GM12878 (cell line): ENCODE measurements at regions not wholly inside any gene's neighbourhood (a gene's known extent, or its start where the extent isn't known, plus 50 kb on each side); places are given as distances from the start of the nearest gene placed in this dataset.

Source experiments
- ATAC-seq: fragments of 200-7000 bp; cut with Tn5 transposase; 3 replicates; pipeline ENCODE4 v1.9.1; 2020; ENCODE audit warnings: mild to moderate bottlenecking, moderate library complexity
- BruUV-seq: library from RNA; stranded (reverse); fragments of 400-500 nt; replicated peaks from 2 replicates; lab custom pipeline; 2021; lab: Mats Ljungman, UMichigan
- CTCF ChIA-PET: fragments of 300-600 bp; sonication (Branson Sonifier 250); formaldehyde crosslinking; extraction: SDS; loops from one replicate; lab custom pipeline; 2021; ENCODE audit warnings: inconsistent platforms; lab: Yijun Ruan, JAX
- POLR2A ChIA-PET: fragments of 350-600 bp; formaldehyde crosslinking; extraction: SDS; loops from one replicate; lab custom pipeline; 2021; ENCODE audit warnings: inconsistent platforms; lab: Charles Lee
- RAD21 ChIA-PET: fragments of 300-600 bp; sonication (Branson Sonifier 250); formaldehyde crosslinking; loops from one replicate; lab custom pipeline; 2023; ENCODE audit warnings: antibody characterized with exemption; ENCODE audit not compliant: unreplicated experiment; lab: Charles Lee
- SMC1A ChIA-PET: fragments of 300-600 bp; sonication (Branson Sonifier 250); formaldehyde crosslinking; loops from one replicate; lab custom pipeline; 2023; ENCODE audit not compliant: unreplicated experiment, uncharacterized antibody; lab: Charles Lee
- DNase-seq: peaks from one replicate; pipeline ENCODE4 v3.0.0-alpha.2; 2011; ENCODE audit warnings: low read depth, low spot score
- FAIRE-seq: peaks from 3 replicates; lab custom pipeline; 2011; peaks lifted over from hg19 to GRCh38; lab: Jason Lieb, UNC
- H2AFZ ChIP-seq: 2 replicates; pipeline ENCODE4 v1.6.0; 2011; ENCODE audit warnings: low read depth, low read length, control low read depth; ENCODE audit not compliant: control insufficient read depth
- H3K27ac ChIP-seq: 2 replicates; pipeline ENCODE4 v1.5.1; 2011; ENCODE audit warnings: control low read depth; ENCODE audit not compliant: control insufficient read depth, insufficient read depth
- H3K27me3 ChIP-seq, 2 experiments: replicated peaks in 1 of 2; 2 replicates each; pipeline versions ENCODE4 v1.6.0 to v1.6.1; 2011; ENCODE audit warnings: low read length in 1 of 2; ENCODE audit not compliant: control insufficient read depth in 2 of 2, insufficient read depth in 2 of 2
- H3K36me3 ChIP-seq, 2 experiments: 2 replicates each; pipeline ENCODE4 v1.5.1; 2011; ENCODE audit warnings: low read length in 1 of 2; ENCODE audit not compliant: control insufficient read depth in 2 of 2, insufficient read depth in 2 of 2
- H3K4me1 ChIP-seq: 2 replicates; pipeline ENCODE4 v1.6.1; 2011; ENCODE audit warnings: mild to moderate bottlenecking, low read length, moderate library complexity, mixed read lengths; ENCODE audit not compliant: control insufficient read depth, insufficient read depth
- H3K4me2 ChIP-seq: 2 replicates; pipeline ENCODE4 v1.6.0; 2011; ENCODE audit warnings: control low read depth; ENCODE audit not compliant: control insufficient read depth, insufficient read depth
- H3K4me3 ChIP-seq: fragments of 200-600 bp; sonication (generic); 2 replicates; pipeline ENCODE4 v1.5.1; 2016
- H3K79me2 ChIP-seq: 2 replicates; pipeline ENCODE4 v1.6.0; 2011; ENCODE audit warnings: low read length; ENCODE audit not compliant: control insufficient read depth, insufficient read depth
- H3K9ac ChIP-seq: 2 replicates; pipeline ENCODE4 v1.8.0; 2011; ENCODE audit warnings: low read length, control low read depth, mixed read lengths; ENCODE audit not compliant: control insufficient read depth, insufficient read depth
- H3K9me3 ChIP-seq: replicated peaks from 3 replicates; pipeline ENCODE4 v1.5.1; 2011; ENCODE audit warnings: mild to moderate bottlenecking, low read length; ENCODE audit not compliant: control insufficient read depth, insufficient read depth
- H4K20me1 ChIP-seq: 2 replicates; pipeline ENCODE4 v1.6.0; 2011; ENCODE audit not compliant: control insufficient read depth, insufficient read depth
- ASH2L ChIP-seq: fragments of 300-600, 200-600 bp; sonication (generic); IDR thresholded peaks from 2 replicates; pipeline ENCODE4 v1.6.1; 2017; ENCODE audit warnings: low read depth, mild to moderate bottlenecking, borderline replicate concordance
- BCL11A ChIP-seq: IDR thresholded peaks from 2 replicates; pipeline ENCODE4 v1.6.1; 2011; ENCODE audit warnings: low read depth, low read length
- BMI1 ChIP-seq: fragments of 450-650 bp; IDR thresholded peaks from 2 replicates; pipeline ENCODE4 v1.6.1; 2016; ENCODE audit warnings: mild to moderate bottlenecking, moderate library complexity, borderline replicate concordance
- CBX3 ChIP-seq: fragments of 200-600 bp; sonication (generic); IDR thresholded peaks from 2 replicates; pipeline ENCODE4 v1.6.1; 2016; ENCODE audit warnings: low read depth, borderline replicate concordance
- DPF2 ChIP-seq: fragments of 450-650 bp; IDR thresholded peaks from 2 replicates; pipeline ENCODE4 v1.6.1; 2017; ENCODE audit warnings: mild to moderate bottlenecking
- FOS ChIP-seq: IDR thresholded peaks from 3 replicates; pipeline ENCODE4 v1.6.1; 2011; ENCODE audit warnings: borderline replicate concordance; ENCODE audit not compliant: insufficient read length; ENCODE audit errors: extremely low read depth
- HCFC1 ChIP-seq: fragments of 150-350 bp; IDR thresholded peaks from 2 replicates; pipeline ENCODE4 v1.6.1; 2014; ENCODE audit warnings: low read length
- HDAC2 ChIP-seq: fragments of 200-600 bp; sonication (generic); IDR thresholded peaks from 2 replicates; pipeline ENCODE4 v1.6.1; 2017
- KAT2A ChIP-seq: conservative IDR thresholded peaks from 2 replicates; pipeline ENCODE4 v1.6.1; 2011; ENCODE audit warnings: low read depth, low read length; ENCODE audit not compliant: control insufficient read depth
- KDM1A ChIP-seq: fragments of 200-600 bp; sonication (generic); IDR thresholded peaks from 2 replicates; pipeline ENCODE4 v1.6.1; 2016; ENCODE audit warnings: borderline replicate concordance
- KLF5 ChIP-seq: fragments of 450-650 bp; IDR thresholded peaks from 2 replicates; pipeline ENCODE4 v1.6.1; 2014; ENCODE audit warnings: mild to moderate bottlenecking; ENCODE audit not compliant: partially characterized antibody
- NR2F1 ChIP-seq: fragments of 450-650 bp; conservative IDR thresholded peaks from 2 replicates; pipeline ENCODE4 v1.6.1; 2017; ENCODE audit warnings: mild to moderate bottlenecking
- POU2F2 ChIP-seq: IDR thresholded peaks from 3 replicates; pipeline ENCODE4 v1.6.1; 2011; ENCODE audit warnings: low read depth, mild to moderate bottlenecking, low read length, borderline replicate concordance
- RBBP5 ChIP-seq: fragments of 200-600 bp; sonication (generic); conservative IDR thresholded peaks from 2 replicates; pipeline ENCODE4 v1.6.1; 2016
- SMARCA5 ChIP-seq: fragments of 450-650 bp; IDR thresholded peaks from 2 replicates; pipeline ENCODE4 v1.6.1; 2017; ENCODE audit warnings: mild to moderate bottlenecking
- TCF3 ChIP-seq: IDR thresholded peaks from 2 replicates; pipeline ENCODE4 v1.6.1; 2012; ENCODE audit warnings: low read depth, mild to moderate bottlenecking, low read length, borderline replicate concordance; ENCODE audit not compliant: insufficient read depth
- ZBED1 ChIP-seq: IDR thresholded peaks from 2 replicates; pipeline ENCODE4 v1.6.1; 2016; ENCODE audit warnings: borderline replicate concordance
- ZNF207 ChIP-seq: fragments of 450-650 bp; IDR thresholded peaks from 2 replicates; pipeline ENCODE4 v1.6.1; 2014; ENCODE audit warnings: antibody characterized with exemption, mild to moderate bottlenecking, borderline replicate concordance
- WGBS: methylation state at CpG from one replicate; pipeline ENCODE4 v1.1.6; 2016; ENCODE audit warnings: low lambda C conversion rate; ENCODE audit not compliant: insufficient replicate concordance, insufficient coverage; ENCODE audit errors: missing lambda C conversion rate; 5-methylcytosine and 5-hydroxymethylcytosine counted together
- in situ Hi-C: fragments of 300-500 bp; cut with MboI; formaldehyde crosslinking; loops from 9 replicates; pipeline ENCODE4 v1.14.3; 2018; ENCODE audit warnings: mixed read lengths
- intact Hi-C: fragments of 100-400 bp; cut with micrococcal nuclease; formaldehyde crosslinking; loops from one replicate; pipeline ENCODE4 v1.14.2; 2022; ENCODE audit not compliant: unreplicated experiment

DNA sequence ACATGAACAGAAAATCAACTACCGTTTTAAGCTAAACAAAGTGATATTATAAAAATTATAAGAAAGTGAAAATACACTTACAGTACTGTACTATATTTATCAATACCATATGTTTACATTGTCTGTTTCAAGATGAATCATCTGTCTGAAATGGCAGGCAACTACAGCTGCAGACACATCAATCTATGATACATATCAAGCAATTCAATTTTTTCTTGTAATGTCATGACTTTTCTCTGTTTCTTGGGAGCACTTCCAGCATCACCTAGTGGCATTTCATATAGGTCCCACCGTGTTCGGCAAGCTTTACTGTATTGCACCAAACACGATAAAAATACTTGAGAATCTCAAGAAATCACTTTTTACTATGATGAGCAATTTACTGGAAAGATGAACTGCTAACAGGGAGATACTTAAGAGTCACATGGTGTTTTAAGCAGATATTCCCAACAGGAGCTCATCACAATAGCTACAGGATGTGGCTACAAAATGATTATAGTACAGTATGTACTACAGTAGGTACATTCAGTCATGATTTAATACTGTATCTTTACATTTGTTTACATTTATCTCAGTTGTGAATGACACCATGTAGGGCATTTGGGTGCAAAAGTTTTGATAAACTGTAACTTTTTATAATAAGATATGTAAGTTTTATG lies 207.4 kb downstream of the ADAM29 start:
- no peak overlapping the region for H3K27ac ChIP-seq
- no peaks in the 10 kb centered on the region for H3K36me3 ChIP-seq
- in situ Hi-C loops (no loop called here), intact Hi-C loops (no loop called here)
- H3K4me1 ChIP-seq: no peaks in the 10 kb centered on the region
- no peak overlapping the region for H3K4me3 ChIP-seq
- SMC1A ChIA-PET: no interaction called here
- no peak for FAIRE-seq
- no peak for ATAC-seq
- H3K9me3 ChIP-seq: no peaks in the 10 kb centered on the region
- no peaks in the 10 kb centered on the region for H3K27me3 ChIP-seq
- H2AFZ ChIP-seq: no peak overlapping the region
- no peaks in the 10 kb centered on the region for H4K20me1 ChIP-seq
- no TSS peak for BruUV-seq
- DNase-seq: no peak
- H3K4me2 ChIP-seq: no peak overlapping the region
- RAD21 ChIA-PET: interaction anchor here (1.0 kb wide), 1 partner anchor 251 kb away, joined by 4 read pairs; no protein-coding TSS in a partner anchor
- CTCF ChIA-PET: no interaction called here
- POLR2A ChIA-PET: no interaction called here
- 55% methylated on average over 4 of the region's 4 CpGs for WGBS
- no peak for TF ChIP-seq DPF2
- no peak for TF ChIP-seq HCFC1
- no peak for TF ChIP-seq BMI1
- TF ChIP-seq RBBP5: no peak
- no peak for TF ChIP-seq SMARCA5
- TF ChIP-seq KDM1A: no peak
- TF ChIP-seq ZBED1: no peak
- TF ChIP-seq KAT2A: no peak
- TF ChIP-seq KLF5: no peak
- TF ChIP-seq, all 136 proteins: peak for 0
- H3K79me2 ChIP-seq: no peaks in the 10 kb centered on the region
- H3K9ac ChIP-seq: no peak overlapping the region

- H3K27me3 ChIP-seq: no peaks in the 10 kb centered on the region
- no peak overlapping the region for H3K4me3 ChIP-seq
- ChIA-PET CTCF (no interaction called here), RAD21 (no interaction called here), SMC1A (no interaction called here), POLR2A (no interaction called here)
- no peaks in the 10 kb centered on the region for H3K4me1 ChIP-seq
- no peak overlapping the region for H3K27ac ChIP-seq
- H3K9ac ChIP-seq: no peak overlapping the region
- H2AFZ ChIP-seq: no peak overlapping the region
- no peak for ATAC-seq
- no peaks in the 10 kb centered on the region for H3K9me3 ChIP-seq
- DNase-seq: no peak
- BruUV-seq: no TSS peak
- H3K36me3 ChIP-seq: no peaks in the 10 kb centered on the region
- in situ Hi-C loops: no loop called here
- FAIRE-seq: no peak
- H3K4me2 ChIP-seq: no peak overlapping the region
- no peaks in the 10 kb centered on the region for H4K20me1 ChIP-seq
- intact Hi-C loops: no loop called here
- no peaks in the 10 kb centered on the region for H3K79me2 ChIP-seq
- WGBS: 67% methylated on average over 2 of the region's 2 CpGs
- TF ChIP-seq FOS (no peak), POU2F2 (no peak), BCL11A (no peak), ZNF207 (no peak), TCF3 (no peak), HDAC2 (no peak), CBX3 (no peak), ASH2L (no peak), NR2F1 (no peak)
Observed at GRCh38 chr4:175127314-175127713, 209.2 kb downstream of the ADAM29 start.
